Ovary (tissue), 3 donors: ENCODE measurements at regions not wholly inside any gene's neighbourhood (a gene's known extent, or its start where the extent isn't known, plus 50 kb on each side); places are given as distances from the start of the nearest gene placed in this dataset.

Experiments used
- CTCF ChIP-seq, 3 donors: fragments of 450-650 bp in 2 of 3; fragments of 200-600 bp in 1 of 3; IDR thresholded peaks; one replicate each; pipeline versions ENCODE4 v1.5.1 to v1.8.0; 2016 to 2022; ENCODE audit warnings: antibody characterized with exemption in 3 of 3, mild to moderate bottlenecking in 1 of 3
- EP300 ChIP-seq: sonication (generic); formaldehyde crosslinking; IDR thresholded peaks from one replicate; pipeline ENCODE4 v1.6.1; 2017; ENCODE audit warnings: antibody characterized with exemption
- POLR2A ChIP-seq: fragments of 450-650 bp; IDR thresholded peaks from one replicate; pipeline ENCODE4 v1.6.1; 2017; ENCODE audit warnings: antibody characterized with exemption, mild to moderate bottlenecking, moderate library complexity
- donor health status: DM: no; HTN: no; CAD: no.

DNA sequence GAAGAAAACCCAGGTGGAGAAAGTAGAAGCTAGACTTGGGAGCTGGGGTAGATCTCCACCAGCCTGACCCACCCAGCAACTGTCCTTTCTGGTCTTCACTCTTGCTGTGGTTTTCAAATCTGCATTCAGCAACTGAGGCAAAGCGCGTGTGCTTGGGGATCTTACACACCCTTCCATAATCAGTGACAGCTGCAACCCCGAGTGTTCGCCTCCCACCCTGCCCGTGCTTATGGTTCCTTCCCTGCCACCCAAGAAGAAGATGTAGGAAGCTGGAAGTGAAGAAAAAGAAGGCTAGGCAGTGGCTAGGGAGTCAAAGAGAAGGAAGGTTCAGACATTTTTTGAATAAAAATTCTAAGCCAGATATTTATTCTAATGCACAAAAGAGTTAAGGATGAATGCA is 162.6 kb upstream of the CCND2 start:
- TF ChIP-seq CTCF (IDR thresholded peaks at IDR 0.05) (no peak), POLR2A (no peak), EP300 (no peak)
